H9 (cell line): ENCODE measurements at regions not wholly inside any gene's neighbourhood (a gene's known extent, or its start where the extent isn't known, plus 50 kb on each side); places are given as distances from the start of the nearest gene placed in this dataset.

Experiments used
- DNase-seq: peaks from one replicate; pipeline ENCODE4 v3.0.0-alpha.2; 2017
- H2AFZ ChIP-seq: one replicate; pipeline ENCODE4 v1.6.1; 2013; ENCODE audit warnings: mild to moderate bottlenecking, low read length, control low read depth, moderate library complexity
- H2AK5ac ChIP-seq: 2 replicates; pipeline ENCODE4 v1.6.1; 2013; ENCODE audit warnings: low read length, control low read depth, mixed read lengths; ENCODE audit not compliant: insufficient read length
- H2BK120ac ChIP-seq: one replicate; pipeline ENCODE4 v1.6.1; 2013; ENCODE audit warnings: low read depth, mild to moderate bottlenecking, low read length, control low read depth, inconsistent platforms; ENCODE audit not compliant: poor library complexity, severe bottlenecking
- H2BK12ac ChIP-seq: 2 replicates; pipeline ENCODE4 v1.6.1; 2013; ENCODE audit warnings: low read length, control low read depth, mixed read lengths, low read depth; ENCODE audit not compliant: insufficient read length
- H2BK15ac ChIP-seq: 2 replicates; pipeline ENCODE4 v1.6.1; 2013; ENCODE audit warnings: low read depth, low read length, control low read depth
- H2BK20ac ChIP-seq: one replicate; pipeline ENCODE4 v1.6.1; 2013; ENCODE audit warnings: low read depth, mild to moderate bottlenecking, low read length, control low read depth, inconsistent platforms; ENCODE audit not compliant: poor library complexity, severe bottlenecking
- H2BK5ac ChIP-seq: 2 replicates; pipeline ENCODE4 v1.6.1; 2013; ENCODE audit warnings: low read length, control low read depth, mixed read lengths; ENCODE audit not compliant: insufficient read length
- H3K14ac ChIP-seq: 2 replicates; pipeline ENCODE4 v1.6.1; 2013; ENCODE audit warnings: low read length, control low read depth; ENCODE audit not compliant: insufficient read depth
- H3K18ac ChIP-seq: 2 replicates; pipeline ENCODE4 v1.6.1; 2013; ENCODE audit warnings: low read depth, mild to moderate bottlenecking, mixed read lengths, low read length, control low read depth; ENCODE audit not compliant: insufficient read length
- H3K23ac ChIP-seq: 2 replicates; pipeline ENCODE4 v1.6.1; 2013; ENCODE audit warnings: low read length, control low read depth, mixed read lengths, low read depth; ENCODE audit not compliant: insufficient read length
- H3K23me2 ChIP-seq: 2 replicates; pipeline ENCODE4 v1.6.1; 2013; ENCODE audit warnings: low read depth, mild to moderate bottlenecking, mixed read lengths, low read length, control low read depth; ENCODE audit not compliant: insufficient read length, poor library complexity, severe bottlenecking
- H3K27ac ChIP-seq: 2 replicates; pipeline ENCODE4 v1.5.1; 2013; ENCODE audit warnings: low read length, control low read depth, mixed read lengths, low read depth; ENCODE audit not compliant: insufficient read length
- H3K27me3 ChIP-seq: 2 replicates; pipeline ENCODE4 v1.6.1; 2013; ENCODE audit warnings: low read length, control low read depth, inconsistent platforms; ENCODE audit not compliant: insufficient read depth
- H3K4ac ChIP-seq: 2 replicates; pipeline ENCODE4 v1.6.1; 2013; ENCODE audit warnings: low read depth, mild to moderate bottlenecking, control low read depth, inconsistent platforms, low read length, moderate library complexity
- H3K4me1 ChIP-seq: 2 replicates; pipeline ENCODE4 v1.6.1; 2013; ENCODE audit warnings: low read length, control low read depth, inconsistent platforms; ENCODE audit not compliant: insufficient read depth
- H3K4me2 ChIP-seq: 2 replicates; pipeline ENCODE4 v1.6.1; 2013; ENCODE audit warnings: low read length, control low read depth, mixed read lengths; ENCODE audit not compliant: insufficient read length, insufficient read depth
- H3K56ac ChIP-seq: 2 replicates; pipeline ENCODE4 v1.6.1; 2013; ENCODE audit warnings: low read depth, mild to moderate bottlenecking, mixed read lengths, low read length, control low read depth; ENCODE audit not compliant: insufficient read length
- H3K79me1 ChIP-seq: 2 replicates; pipeline ENCODE4 v1.6.1; 2013; ENCODE audit warnings: low read depth, mild to moderate bottlenecking, moderate library complexity, low read length, control low read depth, inconsistent platforms; ENCODE audit not compliant: insufficient read depth, poor library complexity, severe bottlenecking
- H3K79me2 ChIP-seq: 2 replicates; pipeline ENCODE4 v1.6.1; 2013; ENCODE audit warnings: low read length, control low read depth, inconsistent platforms; ENCODE audit not compliant: insufficient read depth
- H3K9ac ChIP-seq: 2 replicates; pipeline ENCODE4 v1.6.1; 2013; ENCODE audit warnings: low read length, control low read depth, mixed read lengths; ENCODE audit not compliant: insufficient read length; ENCODE audit errors: extremely low read depth
- H3K9me3 ChIP-seq: one replicate; pipeline ENCODE4 v1.6.1; 2013; ENCODE audit warnings: low read depth, low read length, inconsistent platforms; ENCODE audit not compliant: control insufficient read depth
- H3T11ph ChIP-seq: one replicate; pipeline ENCODE4 v1.6.1; 2013; ENCODE audit warnings: mild to moderate bottlenecking, low read length, control low read depth, inconsistent platforms
- H4K20me1 ChIP-seq: one replicate; pipeline ENCODE4 v1.6.1; 2013; ENCODE audit not compliant: control insufficient read depth, insufficient read length, insufficient read depth
- H4K5ac ChIP-seq: 2 replicates; pipeline ENCODE4 v1.6.1; 2013; ENCODE audit warnings: low read depth, mild to moderate bottlenecking, mixed read lengths, low read length, control low read depth; ENCODE audit not compliant: insufficient read length
- H4K8ac ChIP-seq: replicated peaks from 2 replicates; pipeline ENCODE4 v1.6.1; 2013; ENCODE audit warnings: low read length, control low read depth, mixed read lengths, low read depth; ENCODE audit not compliant: insufficient read length
- H4K91ac ChIP-seq: 2 replicates; pipeline ENCODE4 v1.6.1; 2013; ENCODE audit warnings: low read depth, mild to moderate bottlenecking, moderate library complexity, mixed read lengths, low read length, control low read depth; ENCODE audit not compliant: insufficient read length
- H3K27ac Mint-ChIP-seq, 3 experiments: 2 replicates in 2 of 3; 3 replicates in 1 of 3; pipeline ENCODE4 v1.8.0; 2020 to 2021; ENCODE audit warnings: mixed read lengths in 3 of 3, mild to moderate bottlenecking in 1 of 3, moderate library complexity in 1 of 3
- H3K27me3 Mint-ChIP-seq: 2 replicates; pipeline ENCODE4 v1.8.0; 2021; ENCODE audit warnings: low read depth, mild to moderate bottlenecking, moderate library complexity, mixed read lengths
- H3K36me3 Mint-ChIP-seq, 3 experiments: 2 replicates in 2 of 3; 3 replicates in 1 of 3; pipeline ENCODE4 v1.8.0; 2020 to 2021; ENCODE audit warnings: low read depth in 3 of 3, mixed read lengths in 3 of 3; ENCODE audit not compliant: insufficient read depth in 1 of 3
- H3K4me1 Mint-ChIP-seq, 2 experiments: 2 replicates each; pipeline ENCODE4 v1.8.0; 2020; ENCODE audit warnings: mixed read lengths in 2 of 2
- H3K4me3 Mint-ChIP-seq, 2 experiments: 2 replicates in 1 of 2; 3 replicates in 1 of 2; pipeline ENCODE4 v1.8.0; 2020 to 2021; ENCODE audit warnings: mild to moderate bottlenecking in 2 of 2, mixed read lengths in 2 of 2, moderate library complexity in 1 of 2
- H3K9me3 Mint-ChIP-seq, 2 experiments: 2 replicates in 1 of 2; 3 replicates in 1 of 2; pipeline ENCODE4 v1.8.0; 2020; ENCODE audit warnings: mild to moderate bottlenecking in 2 of 2, mixed read lengths in 2 of 2, moderate library complexity in 1 of 2
- CTCF ChIP-seq: fragments of 200-600 bp; sonication (generic); conservative IDR thresholded peaks from 3 replicates; pipeline ENCODE4 v1.8.0; 2021; ENCODE audit warnings: antibody characterized with exemption, mild to moderate bottlenecking
- whole genome bisulfite sequencing: extraction: QIAGEN DNeasy Blood & Tissue Kit; methylation state at CpG from one replicate; pipeline ENCODE4 v1.1.7; 2013; ENCODE audit warnings: missing lambda C conversion rate, low lambda C conversion rate, mixed read lengths; ENCODE audit not compliant: insufficient read length; ENCODE audit errors: extremely low coverage; 5-methylcytosine and 5-hydroxymethylcytosine counted together

- no peak for TF ChIP-seq CTCF
- Histone ChIP-seq H2AK5ac (no peak overlapping the region), H4K5ac (no peak overlapping the region), H3K4me2 (no peak overlapping the region), H3K18ac (no peak overlapping the region), H3K4ac (no peak overlapping the region), H3K56ac (no peak overlapping the region), H2BK15ac (no peak overlapping the region), H2BK20ac (no peak overlapping the region), H4K20me1 (no peaks in the 10 kb centered on the region), H3K9ac (no peak overlapping the region), H4K8ac (no peak overlapping the region), H3K27ac (no peak overlapping the region), H3K23ac (no peak overlapping the region), H3K79me2 (no peaks in the 10 kb centered on the region), H2BK120ac (no peak overlapping the region), H3T11ph (no peak overlapping the region), H2BK5ac (no peak overlapping the region), H3K4me1 (no peaks in the 10 kb centered on the region), H3K27me3 (no peaks in the 10 kb centered on the region), H2BK12ac (no peak overlapping the region), H2AFZ (no peak overlapping the region), H3K23me2 (no peaks in the 10 kb centered on the region), H3K79me1 (no peaks in the 10 kb centered on the region), H3K9me3 (no peaks in the 10 kb centered on the region), H4K91ac (no peak overlapping the region), H3K14ac (no peak overlapping the region)
- peaks cover 8 to 14% of the 10 kb centered on the region in 2 experiments for H3K4me1 Mint-ChIP-seq
- no peak overlapping the region for H3K27ac Mint-ChIP-seq
- H3K4me3 Mint-ChIP-seq, result no peak overlapping the region
- no CpG with 5 or more reads among the region's 2 CpGs for WGBS
- peaks cover 6 to 18% of the 10 kb centered on the region in 2 experiments; a peak in 4 of 5 replicates for H3K9me3 Mint-ChIP-seq
- no peak for DNase-seq
- H3K36me3 Mint-ChIP-seq, result peaks cover 6 to 18% (median 8%) of the 10 kb centered on the region in 3 experiments; a peak in 5 of 7 replicates
- H3K27me3 Mint-ChIP-seq, result no peaks in the 10 kb centered on the region
These were observed 752.7 kb downstream of the METTL15 start for GRCh38 chr11:28860893-28861292.
